ENCODE measurements at regions not wholly inside any gene's neighbourhood (a gene's known extent, or its start where the extent isn't known, plus 50 kb on each side); places are given as distances from the start of the nearest gene placed in this dataset.

DNA sequence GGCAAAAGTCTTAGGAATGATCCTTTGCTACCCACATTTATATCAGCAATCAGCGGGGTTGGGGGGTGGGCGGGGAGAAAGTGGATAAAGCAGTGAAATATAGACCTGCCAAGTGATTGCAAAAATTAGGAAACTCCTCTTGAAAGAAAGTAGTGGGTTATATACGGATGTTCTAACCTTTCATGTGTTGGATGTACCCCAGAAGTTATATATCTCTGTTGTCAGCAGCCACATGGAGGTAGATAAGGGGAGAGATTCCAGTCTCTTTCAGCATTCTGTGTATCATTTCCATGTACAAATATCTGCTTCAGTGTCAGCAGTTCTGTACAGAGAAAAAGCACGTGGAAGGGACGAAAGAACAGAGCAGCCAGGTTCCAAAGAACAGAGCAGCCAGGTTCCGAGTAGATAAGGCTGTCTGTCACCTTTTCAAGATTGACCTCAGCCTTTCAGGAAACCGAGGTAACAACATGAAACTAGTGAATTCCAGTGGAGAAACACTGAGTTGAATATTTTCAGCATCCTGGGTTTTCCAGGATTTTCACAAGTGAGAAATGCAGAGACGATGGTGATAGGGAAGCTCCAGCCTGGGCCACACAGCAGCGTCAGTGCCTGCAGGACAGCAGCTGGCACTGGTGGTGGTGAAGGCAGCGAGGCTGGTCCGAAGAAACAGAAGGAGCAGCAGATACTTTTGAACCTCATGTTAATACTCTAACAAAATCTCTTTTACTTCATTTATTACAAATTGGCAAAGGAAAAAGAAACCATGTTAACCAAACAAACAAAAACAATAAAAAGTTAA is 212.3 kb downstream of the C7orf25 start:
- no peak for TF ChIP-seq SIX5 (IDR thresholded peaks at IDR 0.05; ENCODE audit: borderline replicate concordance in 1 of 2, insufficient read depth in 1 of 2, low read depth in 1 of 2, low read length in 2 of 2)
- no peak for TF ChIP-seq RHOXF2B (CRISPR knock-in tag; conservative IDR thresholded peaks at IDR 0.05)
- TF ChIP-seq ZNF232 (CRISPR knock-in tag; IDR thresholded peaks at IDR 0.05), result no peak
- no peak for TF ChIP-seq PHF21A (IDR thresholded peaks at IDR 0.05; ENCODE audit: borderline replicate concordance, low read depth)
- no peak for TF ChIP-seq TCF7L2 (IDR thresholded peaks at IDR 0.05; ENCODE audit: low read depth, low read length)
- no peak for TF ChIP-seq SIN3B (IDR thresholded peaks at IDR 0.05; ENCODE audit: low read depth)
- no peak for TF ChIP-seq SMARCC2 (IDR thresholded peaks at IDR 0.05; ENCODE audit: low read depth)
- TF ChIP-seq CTBP1 (IDR thresholded peaks at IDR 0.05; ENCODE audit: borderline replicate concordance), result no peak
- TF ChIP-seq DDX20 (tag; IDR thresholded peaks at IDR 0.05; ENCODE audit: low read depth), result no peak
- TF ChIP-seq ZBTB1 (CRISPR knock-in tag; IDR thresholded peaks at IDR 0.05; ENCODE audit: borderline replicate concordance, low read depth), result no peak
- no peak for TF ChIP-seq IFI16 (CRISPR knock-in tag; IDR thresholded peaks at IDR 0.05)
- TF ChIP-seq NEUROD1 (IDR thresholded peaks at IDR 0.05; ENCODE audit: borderline replicate concordance, low read depth, low read length, partially characterized antibody), result no peak
- CTCF ChIA-PET (ENCODE audit: low intra/inter-chr PET ratio), result no interaction called here
- ATAC-seq (no peak), DNase-seq (ENCODE audit: extremely low read depth in 1 of 4, low spot score in 3 of 4) (no peak), FAIRE-seq (no peak)
- Histone ChIP-seq H3K9me3 (replicated peaks; ENCODE audit: control insufficient read depth, insufficient read depth, low read depth, low read length) (no peaks in the 10 kb centered on the region), H3K27me3 (ENCODE audit: control insufficient read depth in 2 of 2, insufficient read depth in 2 of 2, low read length in 2 of 2) (no peaks in the 10 kb centered on the region), H3K4me2 (ENCODE audit: insufficient read depth, low read length) (no peak overlapping the region), H2AFZ (ENCODE audit: low read depth, low read length) (no peak overlapping the region), H3K4me1 (replicated peaks in 1 of 2; ENCODE audit: control insufficient read depth in 2 of 2, insufficient read depth in 2 of 2, low read length in 2 of 2) (no peaks in the 10 kb centered on the region; a peak in 1 of 5 replicates), H3K9me1 (ENCODE audit: control insufficient read depth, insufficient read depth, low read length) (no peaks in the 10 kb centered on the region), H3K4me3 (no peak overlapping the region), H3K9ac (ENCODE audit: insufficient read depth in 1 of 2, low read depth in 2 of 2, low read length in 2 of 2) (no peak overlapping the region), H3K27ac (ENCODE audit: extremely low read depth, low read depth, low read length) (no peak overlapping the region), H3K79me2 (ENCODE audit: control insufficient read depth, insufficient read depth, low read length) (no peaks in the 10 kb centered on the region), H4K20me1 (replicated peaks; ENCODE audit: control insufficient read depth, insufficient read depth, low read length) (no peaks in the 10 kb centered on the region), H3K36me3 (ENCODE audit: control insufficient read depth, insufficient read depth, low read length) (no peaks in the 10 kb centered on the region)
- POLR2A ChIA-PET, result no interaction called here
- 20% methylated on average over 11 of the region's 11 CpGs for WGBS (ENCODE audit: insufficient coverage, low coverage, missing lambda C conversion rate)
- in situ Hi-C loops (cut with MboI) (no loop called here), intact Hi-C loops (cut with micrococcal nuclease) (loop anchor here (10.0 kb wide), 1 partner anchor 685 kb away; no protein-coding TSS in a partner anchor)
- no TSS peak for BruUV-seq (replicated peaks)

Measured in K562 (cell line).